ENCODE measurements at regions not wholly inside any gene's neighbourhood (a gene's known extent, or its start where the extent isn't known, plus 50 kb on each side); places are given as distances from the start of the nearest gene placed in this dataset.

GRCh38 chr13:97057176-97057575 is 62.9 kb upstream of the OXGR1 start:
- no peaks in the 10 kb centered on the region for H3K27me3 ChIP-seq (ENCODE audit: control insufficient read depth, insufficient read depth, low read length)
- no peaks in the 10 kb centered on the region for H3K4me1 ChIP-seq (ENCODE audit: control insufficient read depth, insufficient read depth, low read length)
- no peak overlapping the region for H3K4me3 ChIP-seq (ENCODE audit: low read depth, low read length)
- peaks cover 7% of the 10 kb centered on the region; the same call in 1 of the 2 replicates for H3K9me3 ChIP-seq (ENCODE audit: control insufficient read depth, insufficient read depth, low read depth, low read length)
- H3K9ac ChIP-seq (ENCODE audit: low read length): no peak overlapping the region
- H3K36me3 ChIP-seq (ENCODE audit: control insufficient read depth, insufficient read depth, low read length): no peaks in the 10 kb centered on the region
- no peak overlapping the region for H3K27ac ChIP-seq (ENCODE audit: low read depth, low read length)

- Histone ChIP-seq H3K9ac (ENCODE audit: low read length) (no peak overlapping the region), H3K9me3 (ENCODE audit: control insufficient read depth, insufficient read depth, low read depth, low read length) (peaks cover 7% of the 10 kb centered on the region; the same call in 1 of the 2 replicates), H3K27me3 (ENCODE audit: control insufficient read depth, insufficient read depth, low read length) (no peaks in the 10 kb centered on the region), H3K4me1 (ENCODE audit: control insufficient read depth, insufficient read depth, low read length) (no peaks in the 10 kb centered on the region), H3K4me3 (ENCODE audit: low read depth, low read length) (no peak overlapping the region), H3K27ac (ENCODE audit: low read depth, low read length) (no peak overlapping the region), H3K36me3 (ENCODE audit: control insufficient read depth, insufficient read depth, low read length) (no peaks in the 10 kb centered on the region)
Measured at GRCh38 chr13:97058391-97058790, 64.1 kb upstream of the OXGR1 start.

GRCh38 chr13:97058926-97059325 is 64.7 kb upstream of the OXGR1 start:
- H3K27me3 ChIP-seq (ENCODE audit: control insufficient read depth, insufficient read depth, low read length): no peaks in the 10 kb centered on the region
- no peak overlapping the region for H3K4me3 ChIP-seq (ENCODE audit: low read depth, low read length)
- no peaks in the 10 kb centered on the region for H3K36me3 ChIP-seq (ENCODE audit: control insufficient read depth, insufficient read depth, low read length)
- no peaks in the 10 kb centered on the region for H3K4me1 ChIP-seq (ENCODE audit: control insufficient read depth, insufficient read depth, low read length)
- H3K9ac ChIP-seq (ENCODE audit: low read length): no peak overlapping the region
- H3K27ac ChIP-seq (ENCODE audit: low read depth, low read length): no peak overlapping the region
- H3K9me3 ChIP-seq (ENCODE audit: control insufficient read depth, insufficient read depth, low read depth, low read length): peaks cover 7% of the 10 kb centered on the region; the same call in 1 of the 2 replicates

- Histone ChIP-seq H3K9me3 (ENCODE audit: control insufficient read depth, insufficient read depth, low read depth, low read length) (no peaks in the 10 kb centered on the region), H3K27me3 (ENCODE audit: control insufficient read depth, insufficient read depth, low read length) (no peaks in the 10 kb centered on the region), H3K9ac (ENCODE audit: low read length) (no peak overlapping the region), H3K4me3 (ENCODE audit: low read depth, low read length) (no peak overlapping the region), H3K36me3 (ENCODE audit: control insufficient read depth, insufficient read depth, low read length) (no peaks in the 10 kb centered on the region), H3K4me1 (ENCODE audit: control insufficient read depth, insufficient read depth, low read length) (peaks cover 11% of the 10 kb centered on the region; the same call in 1 of the 2 replicates), H3K27ac (ENCODE audit: low read depth, low read length) (no peak overlapping the region)
Measured at GRCh38 chr13:97067017-97067895, 73.0 kb upstream of the OXGR1 start.

- H3K9me3 ChIP-seq (ENCODE audit: control insufficient read depth, insufficient read depth, low read depth, low read length): no peaks in the 10 kb centered on the region
- H3K27me3 ChIP-seq (ENCODE audit: control insufficient read depth, insufficient read depth, low read length): no peaks in the 10 kb centered on the region
- no peak overlapping the region for H3K27ac ChIP-seq (ENCODE audit: low read depth, low read length)
- H3K4me1 ChIP-seq (ENCODE audit: control insufficient read depth, insufficient read depth, low read length): peaks cover 11% of the 10 kb centered on the region; the same call in 1 of the 2 replicates
- H3K36me3 ChIP-seq (ENCODE audit: control insufficient read depth, insufficient read depth, low read length): no peaks in the 10 kb centered on the region
- H3K4me3 ChIP-seq (ENCODE audit: low read depth, low read length): no peak overlapping the region
- no peak overlapping the region for H3K9ac ChIP-seq (ENCODE audit: low read length)
Measured at GRCh38 chr13:97068151-97068550, 73.9 kb upstream of the OXGR1 start.

GRCh38 chr13:97069050-97069815 is 75.0 kb upstream of the OXGR1 start:
- Histone ChIP-seq H3K36me3 (ENCODE audit: control insufficient read depth, insufficient read depth, low read length) (no peaks in the 10 kb centered on the region), H3K27ac (ENCODE audit: low read depth, low read length) (no peak overlapping the region), H3K4me3 (ENCODE audit: low read depth, low read length) (no peak overlapping the region), H3K9me3 (ENCODE audit: control insufficient read depth, insufficient read depth, low read depth, low read length) (no peaks in the 10 kb centered on the region), H3K9ac (ENCODE audit: low read length) (no peak overlapping the region), H3K4me1 (ENCODE audit: control insufficient read depth, insufficient read depth, low read length) (peaks cover 11% of the 10 kb centered on the region; the same call in 1 of the 2 replicates), H3K27me3 (ENCODE audit: control insufficient read depth, insufficient read depth, low read length) (no peaks in the 10 kb centered on the region)

- Histone ChIP-seq H3K9ac (ENCODE audit: low read length) (no peak overlapping the region), H3K9me3 (ENCODE audit: control insufficient read depth, insufficient read depth, low read depth, low read length) (0 out of 2 replicates have a peak, but pooled peaks cover 2% of the 10 kb centered on the region), H3K36me3 (ENCODE audit: control insufficient read depth, insufficient read depth, low read length) (no peaks in the 10 kb centered on the region), H3K27me3 (ENCODE audit: control insufficient read depth, insufficient read depth, low read length) (no peaks in the 10 kb centered on the region), H3K4me1 (ENCODE audit: control insufficient read depth, insufficient read depth, low read length) (peaks cover 11% of the 10 kb centered on the region; the same call in 1 of the 2 replicates), H3K27ac (ENCODE audit: low read depth, low read length) (no peak overlapping the region), H3K4me3 (ENCODE audit: low read depth, low read length) (no peak overlapping the region)
Measured at GRCh38 chr13:97072297-97072696, 78.0 kb upstream of the OXGR1 start.

- H3K4me1 ChIP-seq (ENCODE audit: control insufficient read depth, insufficient read depth, low read length): no peaks in the 10 kb centered on the region
- no peak overlapping the region for H3K9ac ChIP-seq (ENCODE audit: low read length)
- H3K9me3 ChIP-seq (ENCODE audit: control insufficient read depth, insufficient read depth, low read depth, low read length): 0 out of 2 replicates have a peak, but pooled peaks cover 2% of the 10 kb centered on the region
- H3K27me3 ChIP-seq (ENCODE audit: control insufficient read depth, insufficient read depth, low read length): no peaks in the 10 kb centered on the region
- no peak overlapping the region for H3K27ac ChIP-seq (ENCODE audit: low read depth, low read length)
- no peak overlapping the region for H3K4me3 ChIP-seq (ENCODE audit: low read depth, low read length)
- no peaks in the 10 kb centered on the region for H3K36me3 ChIP-seq (ENCODE audit: control insufficient read depth, insufficient read depth, low read length)
Measured at GRCh38 chr13:97074618-97075017, 80.3 kb upstream of the OXGR1 start.

- Histone ChIP-seq H3K36me3 (ENCODE audit: control insufficient read depth, insufficient read depth, low read length) (no peaks in the 10 kb centered on the region), H3K9me3 (ENCODE audit: control insufficient read depth, insufficient read depth, low read depth, low read length) (0 out of 2 replicates have a peak, but pooled peaks cover 2% of the 10 kb centered on the region), H3K4me1 (ENCODE audit: control insufficient read depth, insufficient read depth, low read length) (no peaks in the 10 kb centered on the region), H3K4me3 (ENCODE audit: low read depth, low read length) (no peak overlapping the region), H3K27ac (ENCODE audit: low read depth, low read length) (no peak overlapping the region), H3K27me3 (ENCODE audit: control insufficient read depth, insufficient read depth, low read length) (no peaks in the 10 kb centered on the region), H3K9ac (ENCODE audit: low read length) (no peak overlapping the region)
Measured at GRCh38 chr13:97076898-97077297, 82.6 kb upstream of the OXGR1 start.

GRCh38 chr13:97077341-97077740 is 83.1 kb upstream of the OXGR1 start:
- Histone ChIP-seq H3K4me3 (ENCODE audit: low read depth, low read length) (no peak overlapping the region), H3K27me3 (ENCODE audit: control insufficient read depth, insufficient read depth, low read length) (no peaks in the 10 kb centered on the region), H3K36me3 (ENCODE audit: control insufficient read depth, insufficient read depth, low read length) (no peaks in the 10 kb centered on the region), H3K27ac (ENCODE audit: low read depth, low read length) (no peak overlapping the region), H3K9me3 (ENCODE audit: control insufficient read depth, insufficient read depth, low read depth, low read length) (0 out of 2 replicates have a peak, but pooled peaks cover 2% of the 10 kb centered on the region), H3K4me1 (ENCODE audit: control insufficient read depth, insufficient read depth, low read length) (no peaks in the 10 kb centered on the region), H3K9ac (ENCODE audit: low read length) (no peak overlapping the region)

GRCh38 chr13:97079726-97080125 is 85.5 kb upstream of the OXGR1 start:
- H3K27me3 ChIP-seq (ENCODE audit: control insufficient read depth, insufficient read depth, low read length): no peaks in the 10 kb centered on the region
- no peak overlapping the region for H3K27ac ChIP-seq (ENCODE audit: low read depth, low read length)
- no peak overlapping the region for H3K4me3 ChIP-seq (ENCODE audit: low read depth, low read length)
- no peaks in the 10 kb centered on the region for H3K4me1 ChIP-seq (ENCODE audit: control insufficient read depth, insufficient read depth, low read length)
- no peaks in the 10 kb centered on the region for H3K9me3 ChIP-seq (ENCODE audit: control insufficient read depth, insufficient read depth, low read depth, low read length)
- H3K36me3 ChIP-seq (ENCODE audit: control insufficient read depth, insufficient read depth, low read length): no peaks in the 10 kb centered on the region
- H3K9ac ChIP-seq (ENCODE audit: low read length): no peak overlapping the region
